ENCODE measurements at regions not wholly inside any gene's neighbourhood (a gene's known extent, or its start where the extent isn't known, plus 50 kb on each side); places are given as distances from the start of the nearest gene placed in this dataset.

- Mint-ChIP-seq H3K4me1 (ENCODE audit: low read depth) (peaks cover 5% of the 10 kb centered on the region), H3K4me3 (ENCODE audit: low read depth) (no peak overlapping the region)
- DNase-seq (ENCODE audit: low spot score, unreplicated experiment) = no peak
Measured at GRCh38 chr1:203934027-203934426, 72.6 kb downstream of the SNRPE start.

DNA sequence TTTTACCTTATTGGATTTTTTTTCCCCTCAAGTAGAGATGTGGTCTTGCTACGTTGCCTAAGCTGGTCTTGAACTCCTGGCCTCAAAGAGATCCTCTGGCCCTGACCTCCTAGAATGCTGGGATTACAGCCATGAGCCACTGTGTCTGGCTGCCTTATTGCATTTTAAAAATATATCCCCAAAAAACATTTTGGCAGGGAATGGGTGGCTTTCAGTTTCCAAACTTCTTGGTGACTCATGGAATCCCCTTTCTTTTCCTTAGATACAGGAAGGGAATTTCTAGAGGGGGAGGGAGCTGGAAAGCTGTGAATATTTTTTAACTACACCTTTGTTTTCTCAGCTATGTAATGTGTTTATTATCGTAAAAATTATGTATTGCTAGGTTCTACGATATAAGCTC is 73.3 kb downstream of the SNRPE start:
- TF ChIP-seq CTCF (IDR thresholded peaks at IDR 0.05; ENCODE audit: unreplicated experiment) = no peak
- Mint-ChIP-seq H3K27me3 (no peaks in the 10 kb centered on the region), H3K9me3 (ENCODE audit: low read depth) (no peaks in the 10 kb centered on the region), H3K36me3 (ENCODE audit: insufficient read depth) (no peaks in the 10 kb centered on the region), H3K4me1 (ENCODE audit: low read depth) (peaks cover 3% of the 10 kb centered on the region), H3K27ac (no peak overlapping the region), H3K4me3 (ENCODE audit: low read depth) (no peak overlapping the region)
- no peak for DNase-seq (ENCODE audit: low spot score, unreplicated experiment)

More at GRCh38 chr1:203934027-203934426, 72.6 kb downstream of the SNRPE start:
- H3K27me3 Mint-ChIP-seq = no peaks in the 10 kb centered on the region
- no peak for TF ChIP-seq CTCF (IDR thresholded peaks at IDR 0.05; ENCODE audit: unreplicated experiment)
- peak overlapping the region; percentile 78 for H3K27ac Mint-ChIP-seq
- no peaks in the 10 kb centered on the region for H3K36me3 Mint-ChIP-seq (ENCODE audit: insufficient read depth)
- no peaks in the 10 kb centered on the region for H3K9me3 Mint-ChIP-seq (ENCODE audit: low read depth)

GRCh38 chr1:203935321-203935720 is 73.9 kb downstream of the SNRPE start:
- TF ChIP-seq CTCF (IDR thresholded peaks at IDR 0.05; ENCODE audit: unreplicated experiment) = no peak
- Mint-ChIP-seq H3K9me3 (ENCODE audit: low read depth) (no peaks in the 10 kb centered on the region), H3K27me3 (no peaks in the 10 kb centered on the region), H3K27ac (no peak overlapping the region), H3K4me3 (ENCODE audit: low read depth) (no peak overlapping the region), H3K36me3 (ENCODE audit: insufficient read depth) (no peaks in the 10 kb centered on the region), H3K4me1 (ENCODE audit: low read depth) (no peaks in the 10 kb centered on the region)
- DNase-seq (ENCODE audit: low spot score, unreplicated experiment) = no peak

DNA sequence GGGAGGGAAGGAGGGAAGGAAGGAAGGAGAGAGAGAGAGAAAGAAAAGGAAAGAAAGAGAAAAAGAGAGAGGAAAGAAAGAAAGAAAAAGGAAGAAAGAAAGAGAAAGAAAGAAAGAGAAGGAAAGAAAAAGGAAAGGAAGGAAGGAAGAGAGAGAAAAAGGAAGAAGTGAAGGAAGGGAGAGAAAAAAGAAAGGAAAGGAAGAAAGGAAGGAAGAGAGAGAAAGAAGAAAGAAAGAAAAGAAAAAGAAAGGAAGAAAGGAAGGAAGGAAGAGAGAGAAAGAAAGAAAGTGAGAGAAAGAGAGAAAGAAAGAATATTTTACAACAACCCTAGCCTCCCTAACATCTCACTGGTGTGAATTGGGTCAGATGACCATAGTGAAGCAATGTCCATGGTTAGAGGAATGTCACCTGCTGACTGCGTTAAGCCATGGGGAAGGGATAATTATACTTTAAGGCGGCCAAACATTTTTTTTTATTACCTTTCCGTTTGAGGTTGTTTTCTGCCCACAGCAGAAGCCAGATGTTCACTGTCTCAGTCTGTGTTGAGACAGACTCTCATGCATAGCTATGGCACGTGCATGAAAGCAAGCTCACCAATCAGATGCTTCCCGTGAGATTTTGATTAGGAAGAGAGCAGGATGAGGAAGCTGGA is 76.4 kb downstream of the SNRPE start:
- Mint-ChIP-seq H3K27ac (no peak overlapping the region), H3K27me3 (no peaks in the 10 kb centered on the region), H3K9me3 (ENCODE audit: low read depth) (no peaks in the 10 kb centered on the region), H3K4me3 (ENCODE audit: low read depth) (no peak overlapping the region), H3K4me1 (ENCODE audit: low read depth) (no peaks in the 10 kb centered on the region), H3K36me3 (ENCODE audit: insufficient read depth) (no peaks in the 10 kb centered on the region)
- TF ChIP-seq CTCF (IDR thresholded peaks at IDR 0.05; ENCODE audit: unreplicated experiment) = no peak
- no peak for DNase-seq (ENCODE audit: low spot score, unreplicated experiment)

GRCh38 chr1:203944651-203945404 is 83.4 kb downstream of the SNRPE start:
- Mint-ChIP-seq H3K36me3 (ENCODE audit: insufficient read depth) (no peaks in the 10 kb centered on the region), H3K4me3 (ENCODE audit: low read depth) (no peak overlapping the region), H3K27ac (no peak overlapping the region), H3K27me3 (no peaks in the 10 kb centered on the region), H3K9me3 (ENCODE audit: low read depth) (no peaks in the 10 kb centered on the region), H3K4me1 (ENCODE audit: low read depth) (peaks cover 6% of the 10 kb centered on the region)
- DNase-seq (ENCODE audit: low spot score, unreplicated experiment) = no peak
- TF ChIP-seq CTCF (IDR thresholded peaks at IDR 0.05; ENCODE audit: unreplicated experiment) = no peak

Measured in progenitor cell of endocrine pancreas (in vitro differentiated cells).